PFSK-1 (cell line): ENCODE measurements at regions not wholly inside any gene's neighbourhood (a gene's known extent, or its start where the extent isn't known, plus 50 kb on each side); places are given as distances from the start of the nearest gene placed in this dataset.

ENCODE experiments used
- FOXP2 ChIP-seq: optimal IDR thresholded peaks from 2 replicates; pipeline ENCODE3; 2011; ENCODE audit warnings: borderline replicate concordance, control low read depth, inconsistent platforms; ENCODE audit not compliant: insufficient read depth; ENCODE audit errors: extremely low read length, extremely low read depth
- POLR2AphosphoS5 ChIP-seq: IDR thresholded peaks from 2 replicates; pipeline ENCODE4 v1.6.1; 2012; ENCODE audit warnings: low read depth, mild to moderate bottlenecking, control low read depth, low read length, moderate library complexity
- SIN3A ChIP-seq: IDR thresholded peaks from 2 replicates; pipeline ENCODE4 v1.6.1; 2012; ENCODE audit warnings: mild to moderate bottlenecking, low read length, moderate library complexity, borderline replicate concordance; ENCODE audit not compliant: insufficient read depth
- TAF1 ChIP-seq: IDR thresholded peaks from 2 replicates; pipeline ENCODE4 v1.6.1; 2012; ENCODE audit warnings: low read length, control low read depth, borderline replicate concordance; ENCODE audit not compliant: insufficient read depth
- TF ChIP-seq, protein P1 (sequence below), 2 experiments: IDR thresholded peaks; 2 replicates each; pipeline versions ENCODE4 v1.6.1 to v1.8.0; 2011 to 2012; ENCODE audit warnings: low read depth in 2 of 2, low read length in 2 of 2, control low read depth in 1 of 2, inconsistent platforms in 1 of 2, mild to moderate bottlenecking in 1 of 2, moderate library complexity in 1 of 2; ENCODE audit not compliant: insufficient read depth in 1 of 2

DNA sequence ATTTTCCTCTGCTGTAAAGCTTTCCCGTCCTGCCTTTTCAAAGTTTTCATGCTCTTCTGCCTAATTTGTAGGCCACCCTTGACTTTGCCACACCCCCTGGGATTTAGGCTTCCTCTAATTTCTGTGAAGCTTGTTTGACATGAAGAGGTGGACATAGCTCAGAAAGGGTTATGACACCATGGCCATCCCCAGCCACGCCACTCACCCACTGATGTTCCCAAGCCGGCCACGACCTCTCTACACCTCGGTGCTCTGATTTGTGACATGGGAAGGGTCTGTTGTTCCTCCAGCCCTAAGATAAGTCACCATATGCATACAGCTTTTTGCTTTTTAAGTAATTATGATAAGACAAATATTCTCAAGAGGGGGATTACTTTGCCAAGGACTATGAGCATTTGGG lies 139.5 kb downstream of the BARX1 start:
- TF ChIP-seq POLR2AphosphoS5 (no peak), TAF1 (no peak), SIN3A (no peak), FOXP2 (no peak)
- TF ChIP-seq, protein P1, sequence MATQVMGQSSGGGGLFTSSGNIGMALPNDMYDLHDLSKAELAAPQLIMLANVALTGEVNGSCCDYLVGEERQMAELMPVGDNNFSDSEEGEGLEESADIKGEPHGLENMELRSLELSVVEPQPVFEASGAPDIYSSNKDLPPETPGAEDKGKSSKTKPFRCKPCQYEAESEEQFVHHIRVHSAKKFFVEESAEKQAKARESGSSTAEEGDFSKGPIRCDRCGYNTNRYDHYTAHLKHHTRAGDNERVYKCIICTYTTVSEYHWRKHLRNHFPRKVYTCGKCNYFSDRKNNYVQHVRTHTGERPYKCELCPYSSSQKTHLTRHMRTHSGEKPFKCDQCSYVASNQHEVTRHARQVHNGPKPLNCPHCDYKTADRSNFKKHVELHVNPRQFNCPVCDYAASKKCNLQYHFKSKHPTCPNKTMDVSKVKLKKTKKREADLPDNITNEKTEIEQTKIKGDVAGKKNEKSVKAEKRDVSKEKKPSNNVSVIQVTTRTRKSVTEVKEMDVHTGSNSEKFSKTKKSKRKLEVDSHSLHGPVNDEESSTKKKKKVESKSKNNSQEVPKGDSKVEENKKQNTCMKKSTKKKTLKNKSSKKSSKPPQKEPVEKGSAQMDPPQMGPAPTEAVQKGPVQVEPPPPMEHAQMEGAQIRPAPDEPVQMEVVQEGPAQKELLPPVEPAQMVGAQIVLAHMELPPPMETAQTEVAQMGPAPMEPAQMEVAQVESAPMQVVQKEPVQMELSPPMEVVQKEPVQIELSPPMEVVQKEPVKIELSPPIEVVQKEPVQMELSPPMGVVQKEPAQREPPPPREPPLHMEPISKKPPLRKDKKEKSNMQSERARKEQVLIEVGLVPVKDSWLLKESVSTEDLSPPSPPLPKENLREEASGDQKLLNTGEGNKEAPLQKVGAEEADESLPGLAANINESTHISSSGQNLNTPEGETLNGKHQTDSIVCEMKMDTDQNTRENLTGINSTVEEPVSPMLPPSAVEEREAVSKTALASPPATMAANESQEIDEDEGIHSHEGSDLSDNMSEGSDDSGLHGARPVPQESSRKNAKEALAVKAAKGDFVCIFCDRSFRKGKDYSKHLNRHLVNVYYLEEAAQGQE (IDR thresholded peaks at IDR 0.05; ENCODE audit: insufficient read depth in 1 of 2, low read depth in 2 of 2, low read length in 2 of 2) = no peak

DNA sequence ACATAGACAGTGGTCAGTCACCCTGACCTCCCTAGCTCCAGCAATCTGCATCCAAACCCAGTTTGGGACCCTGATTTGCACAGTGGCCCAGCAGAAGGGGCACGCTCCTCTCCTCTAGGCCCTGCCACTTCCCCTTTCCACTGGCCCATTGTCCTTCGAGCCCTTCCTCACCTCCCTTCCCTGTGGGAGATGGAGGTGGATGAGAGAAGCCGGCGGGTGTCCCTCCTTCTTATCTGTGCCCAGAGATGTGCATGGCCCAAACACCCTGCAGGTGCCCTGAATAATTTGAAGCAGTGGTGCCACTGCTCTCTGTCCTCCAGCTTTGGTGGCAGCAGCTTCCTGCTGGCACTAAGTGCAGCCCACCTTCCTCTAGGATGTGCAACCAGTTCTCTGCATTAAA lies 140.0 kb downstream of the BARX1 start:
- TF ChIP-seq SIN3A (no peak), POLR2AphosphoS5 (no peak), FOXP2 (no peak), TAF1 (no peak)
- TF ChIP-seq, protein P1 (IDR thresholded peaks at IDR 0.05; ENCODE audit: insufficient read depth in 1 of 2, low read depth in 2 of 2, low read length in 2 of 2) = no peak

DNA sequence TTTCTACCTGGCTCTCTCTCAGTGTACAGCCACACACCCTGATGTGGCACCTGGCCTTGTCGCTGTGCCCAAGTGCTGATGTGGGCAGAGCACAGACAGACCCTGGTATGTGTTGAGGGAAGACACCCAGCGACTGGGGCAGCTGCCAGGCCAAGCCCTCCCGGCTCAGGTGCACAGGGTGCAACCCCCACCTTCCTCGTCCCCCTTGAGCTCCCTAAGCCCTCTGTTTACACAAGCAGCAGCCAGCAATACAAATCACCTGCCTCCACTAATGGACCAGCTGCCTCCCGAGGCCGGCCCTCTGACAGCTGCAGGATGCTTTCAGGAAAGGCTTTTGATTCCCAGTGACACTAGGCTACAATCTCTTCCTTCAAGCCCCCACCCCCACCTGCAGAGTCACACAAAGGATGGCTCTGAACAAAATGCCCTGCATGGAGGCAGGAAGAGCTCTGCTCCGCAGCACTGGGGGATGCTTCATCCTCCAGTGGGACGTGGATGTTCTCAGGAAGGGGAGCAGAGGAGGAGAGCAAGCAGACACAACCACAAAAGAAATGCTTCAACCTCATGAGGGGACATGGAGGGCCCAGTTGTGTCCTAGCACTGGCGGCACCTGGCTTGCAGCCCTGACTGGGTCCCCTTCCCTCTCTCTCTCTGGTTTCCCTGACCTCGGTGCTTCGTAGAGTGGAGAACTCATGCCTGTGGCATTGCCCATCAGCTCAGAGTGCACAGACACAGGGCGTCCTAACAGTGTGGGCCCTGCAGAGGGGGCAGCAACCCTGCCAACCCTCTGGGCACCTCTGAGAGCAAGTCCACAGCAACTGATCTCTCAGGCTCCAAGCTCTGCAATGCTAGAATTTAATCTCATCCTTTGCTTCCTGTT lies 140.8 kb downstream of the BARX1 start:
- no peak for TF ChIP-seq POLR2AphosphoS5
- no peak for TF ChIP-seq SIN3A
- TF ChIP-seq FOXP2 = no peak
- TF ChIP-seq TAF1 = no peak
- TF ChIP-seq, protein P1 (IDR thresholded peaks at IDR 0.05; ENCODE audit: insufficient read depth in 1 of 2, low read depth in 2 of 2, low read length in 2 of 2) = no peak

DNA sequence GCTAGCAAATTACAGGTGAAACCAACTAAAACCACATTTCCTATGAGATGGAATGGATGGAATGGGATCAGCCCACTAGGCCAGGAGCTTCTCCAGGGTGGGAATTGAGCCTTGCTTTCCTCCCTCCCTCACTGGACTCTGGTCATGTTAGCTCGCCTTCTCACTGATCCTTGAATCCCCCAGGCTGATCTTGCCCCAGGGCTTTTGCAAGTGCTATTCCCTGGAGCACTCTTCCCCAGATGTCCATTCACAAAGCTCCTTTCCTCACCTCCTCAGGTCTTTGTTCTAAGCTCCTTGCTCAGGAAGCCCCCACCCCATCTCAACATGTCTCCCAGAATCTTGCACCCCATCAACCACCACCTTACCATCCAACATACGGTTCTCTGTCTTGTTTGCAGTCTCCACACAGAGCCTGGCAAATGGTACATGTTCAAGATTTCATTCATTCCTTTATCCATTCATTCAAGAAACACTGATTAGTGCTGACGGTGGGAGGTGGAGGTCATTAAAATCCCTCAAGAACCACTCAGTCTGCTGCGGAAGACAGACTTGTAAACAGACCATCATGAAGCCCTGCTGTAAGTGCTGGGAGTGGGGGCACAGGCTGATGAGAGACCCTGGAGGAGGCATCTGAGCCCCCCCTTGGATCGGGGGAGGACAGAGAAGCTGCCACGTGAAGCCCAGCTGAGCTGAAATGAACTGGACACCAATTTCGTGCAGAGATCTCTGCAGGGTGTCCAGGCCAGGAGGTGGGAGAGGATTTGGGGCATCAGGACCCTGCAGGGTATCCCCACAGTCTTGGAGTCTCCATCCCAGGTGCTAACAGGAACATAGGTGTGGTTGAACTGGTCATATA lies 141.7 kb downstream of the BARX1 start:
- TF ChIP-seq POLR2AphosphoS5 (no peak), FOXP2 (no peak), SIN3A (no peak), TAF1 (no peak)
- TF ChIP-seq, protein P1 (IDR thresholded peaks at IDR 0.05; ENCODE audit: insufficient read depth in 1 of 2, low read depth in 2 of 2, low read length in 2 of 2) = no peak
